ENCODE measurements at regions not wholly inside any gene's neighbourhood (a gene's known extent, or its start where the extent isn't known, plus 50 kb on each side); places are given as distances from the start of the nearest gene placed in this dataset.

DNA sequence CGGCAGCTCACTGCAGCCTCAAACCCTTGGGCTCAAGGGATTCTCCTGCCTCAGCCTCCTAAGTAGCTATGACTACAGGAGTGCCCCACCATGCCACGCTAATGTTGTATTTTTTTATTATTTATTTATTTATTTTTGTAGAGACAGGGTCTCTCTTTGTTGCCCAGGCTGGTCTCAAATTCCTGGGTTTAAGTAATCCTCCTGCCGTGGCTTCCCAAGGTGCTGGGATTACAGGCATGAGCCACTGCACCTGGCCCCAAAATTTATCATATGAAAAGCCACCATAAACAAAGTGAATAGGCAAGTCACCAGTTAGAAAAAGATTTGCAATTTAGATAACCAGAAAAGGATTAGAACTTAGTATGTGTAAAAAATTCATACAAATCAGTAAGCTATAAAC is 138.6 kb upstream of the NCK2 start:
- TF ChIP-seq, protein P1, sequence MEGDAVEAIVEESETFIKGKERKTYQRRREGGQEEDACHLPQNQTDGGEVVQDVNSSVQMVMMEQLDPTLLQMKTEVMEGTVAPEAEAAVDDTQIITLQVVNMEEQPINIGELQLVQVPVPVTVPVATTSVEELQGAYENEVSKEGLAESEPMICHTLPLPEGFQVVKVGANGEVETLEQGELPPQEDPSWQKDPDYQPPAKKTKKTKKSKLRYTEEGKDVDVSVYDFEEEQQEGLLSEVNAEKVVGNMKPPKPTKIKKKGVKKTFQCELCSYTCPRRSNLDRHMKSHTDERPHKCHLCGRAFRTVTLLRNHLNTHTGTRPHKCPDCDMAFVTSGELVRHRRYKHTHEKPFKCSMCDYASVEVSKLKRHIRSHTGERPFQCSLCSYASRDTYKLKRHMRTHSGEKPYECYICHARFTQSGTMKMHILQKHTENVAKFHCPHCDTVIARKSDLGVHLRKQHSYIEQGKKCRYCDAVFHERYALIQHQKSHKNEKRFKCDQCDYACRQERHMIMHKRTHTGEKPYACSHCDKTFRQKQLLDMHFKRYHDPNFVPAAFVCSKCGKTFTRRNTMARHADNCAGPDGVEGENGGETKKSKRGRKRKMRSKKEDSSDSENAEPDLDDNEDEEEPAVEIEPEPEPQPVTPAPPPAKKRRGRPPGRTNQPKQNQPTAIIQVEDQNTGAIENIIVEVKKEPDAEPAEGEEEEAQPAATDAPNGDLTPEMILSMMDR (IDR thresholded peaks at IDR 0.05; ENCODE audit: low read depth, low read length, poor library complexity, severe bottlenecking) = no peak
- no peak for TF ChIP-seq EZH2phosphoT487 (IDR thresholded peaks at IDR 0.05; ENCODE audit: borderline replicate concordance, low read length)

All from DOHH2 (cell line).